ENCODE measurements at regions not wholly inside any gene's neighbourhood (a gene's known extent, or its start where the extent isn't known, plus 50 kb on each side); places are given as distances from the start of the nearest gene placed in this dataset.

DNA sequence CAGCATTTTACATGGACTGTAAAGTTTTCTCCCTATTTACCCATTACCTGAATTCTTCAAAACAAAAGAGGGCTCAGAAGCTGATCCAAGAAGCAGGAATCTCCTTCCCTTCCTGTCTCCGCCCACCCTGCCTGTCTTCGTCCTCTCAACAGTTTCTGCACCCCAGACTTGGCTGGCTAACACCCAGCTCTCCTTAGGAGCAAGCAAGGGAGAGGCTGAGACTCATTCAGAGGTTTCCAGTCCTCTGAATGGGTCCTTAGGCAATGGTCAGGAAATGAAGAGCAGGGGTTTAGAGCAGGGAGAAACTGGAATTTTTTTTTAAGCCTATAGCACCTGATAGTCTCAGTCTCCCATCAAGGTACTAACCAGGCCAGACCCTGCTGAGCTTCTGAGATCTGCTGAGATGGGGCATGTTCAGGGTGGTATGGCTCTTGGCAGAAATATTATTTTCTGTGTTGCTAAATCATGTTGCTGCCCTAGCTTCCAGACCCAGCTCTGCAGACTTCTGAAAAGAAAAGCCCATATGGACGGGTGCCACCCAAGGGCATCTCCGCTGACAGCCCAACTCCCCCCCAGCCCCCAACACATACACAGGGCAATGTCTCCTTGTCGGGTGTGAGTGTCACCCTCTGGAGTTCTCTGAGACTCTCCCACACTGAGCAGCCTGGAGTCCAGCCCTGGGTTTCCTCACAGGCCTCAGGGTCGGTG, 74.6 kb upstream of the CD93 start:
- TF ChIP-seq, protein P1, sequence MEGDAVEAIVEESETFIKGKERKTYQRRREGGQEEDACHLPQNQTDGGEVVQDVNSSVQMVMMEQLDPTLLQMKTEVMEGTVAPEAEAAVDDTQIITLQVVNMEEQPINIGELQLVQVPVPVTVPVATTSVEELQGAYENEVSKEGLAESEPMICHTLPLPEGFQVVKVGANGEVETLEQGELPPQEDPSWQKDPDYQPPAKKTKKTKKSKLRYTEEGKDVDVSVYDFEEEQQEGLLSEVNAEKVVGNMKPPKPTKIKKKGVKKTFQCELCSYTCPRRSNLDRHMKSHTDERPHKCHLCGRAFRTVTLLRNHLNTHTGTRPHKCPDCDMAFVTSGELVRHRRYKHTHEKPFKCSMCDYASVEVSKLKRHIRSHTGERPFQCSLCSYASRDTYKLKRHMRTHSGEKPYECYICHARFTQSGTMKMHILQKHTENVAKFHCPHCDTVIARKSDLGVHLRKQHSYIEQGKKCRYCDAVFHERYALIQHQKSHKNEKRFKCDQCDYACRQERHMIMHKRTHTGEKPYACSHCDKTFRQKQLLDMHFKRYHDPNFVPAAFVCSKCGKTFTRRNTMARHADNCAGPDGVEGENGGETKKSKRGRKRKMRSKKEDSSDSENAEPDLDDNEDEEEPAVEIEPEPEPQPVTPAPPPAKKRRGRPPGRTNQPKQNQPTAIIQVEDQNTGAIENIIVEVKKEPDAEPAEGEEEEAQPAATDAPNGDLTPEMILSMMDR (IDR thresholded peaks at IDR 0.05; ENCODE audit: low read depth, low read length), result no peak
- no peak for TF ChIP-seq EZH2phosphoT487 (IDR thresholded peaks at IDR 0.05; ENCODE audit: low read depth)
